ENCODE measurements at regions not wholly inside any gene's neighbourhood (a gene's known extent, or its start where the extent isn't known, plus 50 kb on each side); places are given as distances from the start of the nearest gene placed in this dataset.

- DNase-seq = no peak
These were observed 450.8 kb downstream of the GRXCR1 start for GRCh38 chr4:43343298-43343697.

- DNase-seq = no peak
These were observed 452.9 kb downstream of the GRXCR1 start for GRCh38 chr4:43345323-43345925.

GRCh38 chr4:43348591-43348990, 456.1 kb downstream of the GRXCR1 start:
- no peak for DNase-seq

DNA sequence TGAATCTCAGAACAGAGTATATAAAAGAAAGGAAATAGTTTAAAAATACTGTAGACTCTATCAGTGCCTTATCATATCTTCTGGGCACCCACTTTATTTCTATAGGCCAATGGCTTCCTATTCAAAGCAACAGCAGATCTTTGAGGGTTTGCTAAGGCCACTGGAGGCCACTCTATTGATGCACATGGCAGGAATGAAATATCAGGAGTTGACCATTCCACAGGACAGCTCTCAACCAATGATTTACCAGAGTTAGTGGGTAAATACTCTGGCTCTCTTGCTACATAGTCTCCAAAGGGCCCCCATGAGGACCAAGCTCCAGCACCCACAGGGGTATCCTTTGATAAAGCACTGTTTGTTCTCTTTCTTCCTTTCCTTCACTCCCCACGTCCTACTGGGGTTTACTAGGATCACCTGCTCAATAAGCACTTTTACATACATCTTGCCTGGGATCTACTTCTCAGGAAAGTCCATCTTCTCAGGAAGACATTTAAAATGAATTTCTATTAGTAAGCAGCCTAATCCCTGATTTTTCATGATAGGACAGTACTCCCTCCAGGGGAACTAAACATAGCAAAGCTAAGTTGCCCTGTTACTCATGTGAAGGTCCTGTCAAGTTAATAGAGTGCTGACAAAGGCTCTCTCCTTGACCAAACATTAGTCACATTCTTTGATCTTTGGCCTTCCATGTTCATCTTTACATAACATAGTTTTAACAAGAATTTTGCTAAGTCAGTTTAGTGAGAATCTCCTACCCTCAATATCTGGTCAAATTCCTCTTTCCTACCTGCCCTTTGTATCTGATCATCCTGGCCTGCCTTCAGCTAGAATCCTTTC, 459.7 kb downstream of the GRXCR1 start:
- no peak for DNase-seq

DNA sequence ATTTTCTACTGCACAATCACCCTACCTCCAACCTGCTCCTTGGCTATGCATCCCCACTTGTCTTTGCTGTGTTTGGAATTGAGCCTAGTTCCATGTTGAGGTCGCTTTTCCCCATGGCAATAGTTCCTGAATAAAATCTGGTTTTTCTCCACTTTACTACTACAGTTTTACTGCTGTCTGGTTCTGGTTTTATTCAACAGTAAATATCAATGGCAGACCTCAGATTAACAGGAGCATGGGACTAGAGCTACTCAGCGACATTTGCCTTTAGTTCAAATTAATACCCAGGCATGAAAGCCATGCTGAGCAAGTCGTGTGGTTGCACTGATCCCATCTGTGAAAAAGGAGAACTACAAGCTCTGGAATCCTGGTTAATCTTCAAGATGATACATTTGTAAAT, 460.3 kb downstream of the GRXCR1 start:
- no peak for DNase-seq

DNA sequence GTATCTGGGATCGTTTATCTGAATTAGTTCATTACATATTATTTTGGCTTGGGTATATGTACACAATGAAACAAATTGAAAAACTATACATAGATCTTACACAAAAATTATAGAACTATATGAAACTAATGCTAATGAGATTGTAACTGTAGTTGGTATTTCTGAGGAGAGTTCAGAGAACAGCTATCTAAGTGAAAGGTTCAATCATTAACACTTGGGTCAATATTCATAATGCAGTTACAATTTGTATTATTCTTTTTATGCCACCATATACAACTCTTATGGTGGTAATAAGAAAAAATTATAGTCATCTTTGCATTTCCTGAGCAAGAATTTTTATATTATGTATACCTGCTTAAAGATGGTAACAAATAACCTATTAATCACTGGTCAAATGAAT, 461.0 kb downstream of the GRXCR1 start:
- DNase-seq = no peak

DNA sequence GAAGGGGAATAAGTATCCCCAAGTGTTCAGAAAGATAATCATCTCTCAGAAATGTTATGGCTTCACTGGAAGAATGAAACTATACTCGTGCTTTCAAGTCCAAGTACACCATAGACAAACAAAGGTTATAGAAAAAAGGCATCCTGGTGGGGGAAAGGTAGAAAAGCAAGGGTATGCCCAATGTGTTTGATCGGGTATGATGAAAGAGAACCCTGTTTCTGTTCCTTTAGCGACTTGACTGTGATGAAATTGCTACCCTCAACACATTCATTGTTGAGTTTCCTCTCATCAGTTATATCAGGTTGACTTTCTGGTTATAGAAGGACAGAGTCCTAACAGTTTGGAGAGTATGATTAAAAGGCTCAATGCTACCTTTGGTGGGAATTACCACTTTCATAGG, 464.3 kb downstream of the GRXCR1 start:
- no peak for DNase-seq

DNA sequence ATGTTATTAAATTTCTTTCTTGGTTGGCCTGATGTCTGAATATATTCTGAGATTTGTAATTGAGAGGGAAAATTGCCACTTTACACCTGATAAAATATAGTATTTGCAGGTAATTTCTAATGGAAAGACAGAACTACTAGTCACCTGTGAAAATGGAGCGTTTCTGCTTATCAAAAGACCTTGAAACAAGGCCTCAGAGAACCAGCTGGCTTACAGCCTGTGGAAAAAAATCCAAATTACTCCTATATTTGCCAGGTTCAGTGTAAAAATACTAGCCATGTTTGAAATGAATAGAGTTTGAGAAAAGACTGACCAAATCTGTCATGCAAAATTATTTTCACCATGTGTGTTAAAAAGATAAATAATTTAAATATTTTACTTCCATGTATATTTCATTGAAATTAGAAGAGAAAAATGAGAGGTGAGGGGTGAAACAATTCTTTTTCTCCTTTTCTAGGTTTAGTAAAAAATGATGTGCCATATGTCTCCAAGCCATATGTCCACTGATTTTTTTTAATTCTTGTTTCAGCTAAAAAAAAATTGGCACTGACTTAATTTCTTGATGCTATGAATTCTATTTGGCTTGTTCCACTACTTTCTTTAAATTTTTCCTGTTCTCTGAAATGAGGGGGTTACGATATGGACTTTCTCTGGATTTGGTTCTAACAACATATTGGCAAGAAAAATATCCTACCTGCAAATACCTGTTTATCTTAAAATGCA, 464.9 kb downstream of the GRXCR1 start:
- no peak for DNase-seq

DNA sequence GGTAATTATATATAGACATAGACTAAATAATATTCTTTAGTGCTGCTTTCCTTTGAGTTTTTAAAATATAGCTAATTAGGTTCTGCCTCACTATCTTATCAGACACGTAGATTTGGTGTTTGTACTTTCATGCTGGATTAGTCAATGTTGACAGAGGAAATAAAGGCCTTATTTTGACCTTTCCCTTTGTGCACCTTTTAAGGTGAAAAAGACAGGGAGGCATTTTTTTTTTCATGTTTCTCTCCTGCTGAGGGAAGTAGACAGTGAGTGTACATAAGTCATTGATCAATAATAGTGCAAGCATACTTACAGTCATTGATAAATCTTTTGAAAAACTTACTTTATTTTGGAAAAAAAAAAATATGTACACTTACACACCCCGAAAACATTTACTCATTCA, 467.8 kb downstream of the GRXCR1 start:
- DNase-seq = no peak

GRCh38 chr4:43362875-43363636, 470.5 kb downstream of the GRXCR1 start:
- no peak for DNase-seq

DNA sequence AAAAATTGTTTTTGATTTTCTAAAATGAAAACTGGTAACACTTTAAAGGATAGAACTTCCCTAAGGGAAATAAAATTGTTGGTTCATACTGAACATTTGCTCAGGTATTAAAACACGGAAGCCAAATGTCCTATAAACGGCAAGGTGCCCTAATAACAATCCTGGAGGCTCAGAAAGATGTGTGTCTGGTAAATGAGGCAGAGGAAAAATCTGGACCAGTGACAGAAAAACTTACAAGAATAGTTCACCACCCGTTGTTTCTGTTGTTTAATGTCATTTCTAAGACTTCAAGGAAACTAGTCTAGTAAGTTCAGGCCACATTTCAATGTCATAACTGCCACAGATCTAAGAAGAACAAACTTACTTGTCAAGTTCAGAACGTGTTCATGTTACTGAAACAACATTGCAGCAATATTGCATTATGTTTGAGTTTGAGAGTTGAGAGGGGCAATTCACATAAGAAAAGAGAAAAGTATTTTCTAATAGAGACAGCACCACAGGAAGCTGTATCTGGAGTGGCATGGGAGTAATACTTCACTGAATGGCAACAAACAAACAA, 476.6 kb downstream of the GRXCR1 start:
- no peak for DNase-seq

GRCh38 chr4:43373201-43373600, 480.7 kb downstream of the GRXCR1 start:
- no peak for DNase-seq

GRCh38 chr4:43374216-43374751, 481.8 kb downstream of the GRXCR1 start:
- no peak for DNase-seq

DNA sequence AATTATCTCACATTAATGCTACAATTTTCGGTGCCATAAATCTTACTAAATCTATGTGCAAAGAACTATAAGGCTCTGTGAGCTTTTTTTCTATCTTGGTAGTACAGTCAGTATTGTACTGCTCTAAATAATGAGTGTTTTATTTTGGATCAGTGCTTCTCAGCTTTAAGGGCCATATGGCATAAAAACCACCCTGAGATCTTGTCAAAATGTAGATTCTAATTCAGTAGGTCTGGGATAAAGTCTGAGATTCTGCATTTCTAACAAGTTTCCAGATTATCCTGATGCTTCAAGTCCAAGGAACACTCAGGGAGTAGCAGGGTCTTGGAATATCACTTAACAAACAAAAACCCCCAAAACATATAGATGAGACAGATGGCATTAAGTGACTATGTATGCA, 486.5 kb downstream of the GRXCR1 start:
- no peak for DNase-seq

GRCh38 chr4:43380093-43380492, 487.6 kb downstream of the GRXCR1 start:
- no peak for DNase-seq

- DNase-seq = no peak
These were observed 498.6 kb downstream of the GRXCR1 start for GRCh38 chr4:43391069-43391468.

DNA sequence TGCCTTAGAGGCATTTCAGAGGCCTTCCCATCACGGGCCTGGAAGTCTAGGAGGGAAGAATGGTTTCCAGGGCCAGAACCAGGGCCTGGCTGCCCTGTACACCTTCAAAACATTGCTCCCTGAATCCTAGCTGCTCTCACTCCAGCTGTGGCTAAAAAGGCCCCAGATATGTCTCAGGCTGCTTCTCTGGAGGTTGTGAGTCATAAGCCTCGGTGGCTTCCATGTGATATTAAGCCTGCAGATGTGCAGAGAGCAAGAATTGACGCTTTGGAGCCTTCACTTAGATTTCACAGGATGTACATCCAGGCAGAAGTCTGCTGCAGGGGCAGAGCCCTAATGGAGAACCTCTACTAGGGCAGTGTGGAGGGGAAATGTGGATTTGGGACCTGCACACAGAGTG, 502.5 kb downstream of the GRXCR1 start:
- DNase-seq = no peak

GRCh38 chr4:43399726-43400125, 507.2 kb downstream of the GRXCR1 start:
- no peak for DNase-seq

DNA sequence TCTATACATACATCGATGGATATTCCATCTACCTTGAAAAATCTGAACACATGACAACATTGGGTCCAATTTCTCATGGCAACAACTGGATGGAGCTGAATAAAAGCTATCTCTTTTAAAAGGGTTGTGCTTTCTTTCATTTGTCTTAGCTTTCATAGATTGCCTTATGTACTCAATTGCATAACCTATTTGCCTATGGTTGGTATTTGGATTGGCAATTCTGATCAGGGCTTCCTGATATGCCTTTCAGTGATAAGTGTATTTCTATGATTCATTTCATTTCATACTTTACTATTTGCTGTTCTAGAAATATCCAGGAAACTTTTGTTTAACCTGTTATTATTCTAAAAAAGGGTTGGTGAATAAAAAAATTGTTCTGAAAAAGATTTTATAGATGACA, 509.9 kb downstream of the GRXCR1 start:
- no peak for DNase-seq

- no peak for DNase-seq
These were observed 518.1 kb downstream of the GRXCR1 start for GRCh38 chr4:43410636-43411035.

- DNase-seq = no peak
These were observed 518.7 kb downstream of the GRXCR1 start for GRCh38 chr4:43411226-43411625.
